ENCODE measurements at regions not wholly inside any gene's neighbourhood (a gene's known extent, or its start where the extent isn't known, plus 50 kb on each side); places are given as distances from the start of the nearest gene placed in this dataset.

- Mint-ChIP-seq H3K4me3 (ENCODE audit: unreplicated experiment) (no peak overlapping the region), H3K27ac (ENCODE audit: unreplicated experiment) (no peak overlapping the region), H3K9me3 (ENCODE audit: unreplicated experiment) (no peaks in the 10 kb centered on the region), H3K27me3 (ENCODE audit: low read depth, unreplicated experiment) (no peaks in the 10 kb centered on the region), H3K4me1 (ENCODE audit: low read depth, unreplicated experiment) (no peaks in the 10 kb centered on the region), H3K36me3 (ENCODE audit: low read depth, unreplicated experiment) (no peaks in the 10 kb centered on the region)
- Histone ChIP-seq H3K4me3 (ENCODE audit: insufficient read depth, low read depth, low read length) (no peak overlapping the region), H3K4me2 (ENCODE audit: low read length) (no peak overlapping the region), H3K79me2 (ENCODE audit: insufficient read depth, low read length) (no peaks in the 10 kb centered on the region), H3K27me3 (ENCODE audit: insufficient read depth, low read length) (no peaks in the 10 kb centered on the region), H3K9me3 (ENCODE audit: insufficient read depth, low read depth, low read length) (no peaks in the 10 kb centered on the region), H3K36me3 (ENCODE audit: insufficient read depth, low read length) (no peaks in the 10 kb centered on the region), H2AFZ (ENCODE audit: low read depth, low read length) (no peak overlapping the region), H4K20me1 (ENCODE audit: insufficient read depth, low read length) (no peaks in the 10 kb centered on the region), H3K27ac (ENCODE audit: low read depth, low read length) (no peak overlapping the region), H3K9ac (ENCODE audit: low read length) (no peak overlapping the region), H3K4me1 (ENCODE audit: insufficient read depth, low read length) (no peaks in the 10 kb centered on the region)
- FAIRE-seq (no peak), DNase-seq (ENCODE audit: low read depth) (no peak)
- no peak for TF ChIP-seq CTCF (IDR thresholded peaks at IDR 0.05; ENCODE audit: insufficient read depth, low read depth, low read length)
Measured at GRCh38 chr1:116312681-116313069, 60.4 kb upstream of the ATP1A1 start.

GRCh38 chr1:116313776-116314175 is 59.3 kb upstream of the ATP1A1 start:
- H3K4me2 ChIP-seq (ENCODE audit: low read length) = no peak overlapping the region
- Mint-ChIP-seq H3K4me1 (ENCODE audit: low read depth, unreplicated experiment) (no peaks in the 10 kb centered on the region), H3K4me3 (ENCODE audit: unreplicated experiment) (no peak overlapping the region), H3K36me3 (ENCODE audit: low read depth, unreplicated experiment) (no peaks in the 10 kb centered on the region), H3K27ac (ENCODE audit: unreplicated experiment) (no peak overlapping the region), H3K9me3 (ENCODE audit: unreplicated experiment) (no peaks in the 10 kb centered on the region), H3K27me3 (ENCODE audit: low read depth, unreplicated experiment) (no peaks in the 10 kb centered on the region)
- H3K27me3 ChIP-seq (ENCODE audit: insufficient read depth, low read length) = no peaks in the 10 kb centered on the region
- DNase-seq (ENCODE audit: low read depth) = no peak
- H2AFZ ChIP-seq (ENCODE audit: low read depth, low read length) = no peak overlapping the region
- no peak for FAIRE-seq
- H3K4me3 ChIP-seq (ENCODE audit: insufficient read depth, low read depth, low read length) = no peak overlapping the region
- H4K20me1 ChIP-seq (ENCODE audit: insufficient read depth, low read length) = no peaks in the 10 kb centered on the region
- no peaks in the 10 kb centered on the region for H3K4me1 ChIP-seq (ENCODE audit: insufficient read depth, low read length)
- no peaks in the 10 kb centered on the region for H3K9me3 ChIP-seq (ENCODE audit: insufficient read depth, low read depth, low read length)
- no peak overlapping the region for H3K9ac ChIP-seq (ENCODE audit: low read length)
- no peaks in the 10 kb centered on the region for H3K36me3 ChIP-seq (ENCODE audit: insufficient read depth, low read length)
- H3K79me2 ChIP-seq (ENCODE audit: insufficient read depth, low read length) = no peaks in the 10 kb centered on the region
- no peak overlapping the region for H3K27ac ChIP-seq (ENCODE audit: low read depth, low read length)
- TF ChIP-seq CTCF (IDR thresholded peaks at IDR 0.05; ENCODE audit: insufficient read depth, low read depth, low read length) (no peak), EZH2 (IDR thresholded peaks at IDR 0.05; ENCODE audit: insufficient read depth, low read length) (no peak)

GRCh38 chr1:116314305-116314919 is 58.6 kb upstream of the ATP1A1 start:
- no peaks in the 10 kb centered on the region for H3K4me1 ChIP-seq (ENCODE audit: insufficient read depth, low read length)
- Mint-ChIP-seq H3K27ac (ENCODE audit: unreplicated experiment) (no peak overlapping the region), H3K9me3 (ENCODE audit: unreplicated experiment) (no peaks in the 10 kb centered on the region), H3K36me3 (ENCODE audit: low read depth, unreplicated experiment) (no peaks in the 10 kb centered on the region), H3K4me3 (ENCODE audit: unreplicated experiment) (no peak overlapping the region), H3K4me1 (ENCODE audit: low read depth, unreplicated experiment) (no peaks in the 10 kb centered on the region), H3K27me3 (ENCODE audit: low read depth, unreplicated experiment) (no peaks in the 10 kb centered on the region)
- no peak for DNase-seq (ENCODE audit: low read depth)
- H3K4me3 ChIP-seq (ENCODE audit: insufficient read depth, low read depth, low read length) = no peak overlapping the region
- no peaks in the 10 kb centered on the region for H4K20me1 ChIP-seq (ENCODE audit: insufficient read depth, low read length)
- H3K9ac ChIP-seq (ENCODE audit: low read length) = no peak overlapping the region
- H2AFZ ChIP-seq (ENCODE audit: low read depth, low read length) = no peak overlapping the region
- no peaks in the 10 kb centered on the region for H3K79me2 ChIP-seq (ENCODE audit: insufficient read depth, low read length)
- FAIRE-seq = no peak
- no peak overlapping the region for H3K27ac ChIP-seq (ENCODE audit: low read depth, low read length)
- H3K27me3 ChIP-seq (ENCODE audit: insufficient read depth, low read length) = no peaks in the 10 kb centered on the region
- H3K9me3 ChIP-seq (ENCODE audit: insufficient read depth, low read depth, low read length) = no peaks in the 10 kb centered on the region
- no peak overlapping the region for H3K4me2 ChIP-seq (ENCODE audit: low read length)
- H3K36me3 ChIP-seq (ENCODE audit: insufficient read depth, low read length) = no peaks in the 10 kb centered on the region
- no peak for TF ChIP-seq EZH2 (IDR thresholded peaks at IDR 0.05; ENCODE audit: insufficient read depth, low read length)
- TF ChIP-seq CTCF (IDR thresholded peaks at IDR 0.05; ENCODE audit: insufficient read depth, low read depth, low read length) = no peak
